ENCODE measurements at regions not wholly inside any gene's neighbourhood (a gene's known extent, or its start where the extent isn't known, plus 50 kb on each side); places are given as distances from the start of the nearest gene placed in this dataset.

DNA sequence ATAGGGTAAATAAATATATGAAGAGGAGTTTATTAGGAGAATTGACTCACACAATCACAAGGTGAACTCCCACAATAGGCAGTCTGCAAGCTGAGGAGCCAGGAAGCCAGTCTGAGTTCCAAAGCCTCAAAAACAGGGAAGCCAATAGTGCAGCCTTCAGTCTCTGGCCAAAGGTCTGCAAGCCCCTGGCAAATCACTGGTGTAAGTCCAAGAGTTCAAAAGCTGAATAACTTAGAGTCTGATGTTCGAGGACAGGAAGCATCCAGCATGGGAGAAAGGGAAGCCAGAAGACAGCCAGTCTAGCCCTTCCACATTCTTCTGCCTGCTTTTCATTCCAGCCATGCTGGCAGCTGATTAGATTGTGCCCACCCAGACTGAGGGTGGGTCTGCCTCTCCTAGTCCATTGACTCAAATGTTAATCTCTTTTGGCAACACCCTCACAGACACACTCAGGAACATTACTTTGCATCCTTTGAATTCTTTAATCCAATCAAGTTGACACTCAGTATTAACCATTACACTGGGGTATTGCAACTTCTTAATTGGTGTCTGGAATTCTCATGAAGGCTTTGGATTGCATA, 736.5 kb upstream of the LMO3 start:
- TF ChIP-seq HDAC1 (IDR thresholded peaks at IDR 0.05), result no peak
- TF ChIP-seq, protein P1, sequence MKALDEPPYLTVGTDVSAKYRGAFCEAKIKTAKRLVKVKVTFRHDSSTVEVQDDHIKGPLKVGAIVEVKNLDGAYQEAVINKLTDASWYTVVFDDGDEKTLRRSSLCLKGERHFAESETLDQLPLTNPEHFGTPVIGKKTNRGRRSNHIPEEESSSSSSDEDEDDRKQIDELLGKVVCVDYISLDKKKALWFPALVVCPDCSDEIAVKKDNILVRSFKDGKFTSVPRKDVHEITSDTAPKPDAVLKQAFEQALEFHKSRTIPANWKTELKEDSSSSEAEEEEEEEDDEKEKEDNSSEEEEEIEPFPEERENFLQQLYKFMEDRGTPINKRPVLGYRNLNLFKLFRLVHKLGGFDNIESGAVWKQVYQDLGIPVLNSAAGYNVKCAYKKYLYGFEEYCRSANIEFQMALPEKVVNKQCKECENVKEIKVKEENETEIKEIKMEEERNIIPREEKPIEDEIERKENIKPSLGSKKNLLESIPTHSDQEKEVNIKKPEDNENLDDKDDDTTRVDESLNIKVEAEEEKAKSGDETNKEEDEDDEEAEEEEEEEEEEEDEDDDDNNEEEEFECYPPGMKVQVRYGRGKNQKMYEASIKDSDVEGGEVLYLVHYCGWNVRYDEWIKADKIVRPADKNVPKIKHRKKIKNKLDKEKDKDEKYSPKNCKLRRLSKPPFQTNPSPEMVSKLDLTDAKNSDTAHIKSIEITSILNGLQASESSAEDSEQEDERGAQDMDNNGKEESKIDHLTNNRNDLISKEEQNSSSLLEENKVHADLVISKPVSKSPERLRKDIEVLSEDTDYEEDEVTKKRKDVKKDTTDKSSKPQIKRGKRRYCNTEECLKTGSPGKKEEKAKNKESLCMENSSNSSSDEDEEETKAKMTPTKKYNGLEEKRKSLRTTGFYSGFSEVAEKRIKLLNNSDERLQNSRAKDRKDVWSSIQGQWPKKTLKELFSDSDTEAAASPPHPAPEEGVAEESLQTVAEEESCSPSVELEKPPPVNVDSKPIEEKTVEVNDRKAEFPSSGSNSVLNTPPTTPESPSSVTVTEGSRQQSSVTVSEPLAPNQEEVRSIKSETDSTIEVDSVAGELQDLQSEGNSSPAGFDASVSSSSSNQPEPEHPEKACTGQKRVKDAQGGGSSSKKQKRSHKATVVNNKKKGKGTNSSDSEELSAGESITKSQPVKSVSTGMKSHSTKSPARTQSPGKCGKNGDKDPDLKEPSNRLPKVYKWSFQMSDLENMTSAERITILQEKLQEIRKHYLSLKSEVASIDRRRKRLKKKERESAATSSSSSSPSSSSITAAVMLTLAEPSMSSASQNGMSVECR (CRISPR knock-in tag; IDR thresholded peaks at IDR 0.05), result no peak
- TF ChIP-seq ZBTB26 (CRISPR knock-in tag; IDR thresholded peaks at IDR 0.05), result no peak
- no peak for TF ChIP-seq SMAD1 (IDR thresholded peaks at IDR 0.05; ENCODE audit: low read depth, low read length, partially characterized antibody)
- TF ChIP-seq KLF16 (IDR thresholded peaks at IDR 0.05), result no peak
- TF ChIP-seq CTCF (IDR thresholded peaks at IDR 0.05 in 2 of 3, conservative IDR thresholded peaks at IDR 0.05 in 1 of 3; ENCODE audit: insufficient read depth in 2 of 3, low read depth in 1 of 3, low read length in 3 of 3), result no peak
- TF ChIP-seq RAD21 (CRISPR knock-in tag; conservative IDR thresholded peaks at IDR 0.05 in 1 of 2, IDR thresholded peaks at IDR 0.05 in 1 of 2), result no peak
- TF ChIP-seq, protein P2, sequence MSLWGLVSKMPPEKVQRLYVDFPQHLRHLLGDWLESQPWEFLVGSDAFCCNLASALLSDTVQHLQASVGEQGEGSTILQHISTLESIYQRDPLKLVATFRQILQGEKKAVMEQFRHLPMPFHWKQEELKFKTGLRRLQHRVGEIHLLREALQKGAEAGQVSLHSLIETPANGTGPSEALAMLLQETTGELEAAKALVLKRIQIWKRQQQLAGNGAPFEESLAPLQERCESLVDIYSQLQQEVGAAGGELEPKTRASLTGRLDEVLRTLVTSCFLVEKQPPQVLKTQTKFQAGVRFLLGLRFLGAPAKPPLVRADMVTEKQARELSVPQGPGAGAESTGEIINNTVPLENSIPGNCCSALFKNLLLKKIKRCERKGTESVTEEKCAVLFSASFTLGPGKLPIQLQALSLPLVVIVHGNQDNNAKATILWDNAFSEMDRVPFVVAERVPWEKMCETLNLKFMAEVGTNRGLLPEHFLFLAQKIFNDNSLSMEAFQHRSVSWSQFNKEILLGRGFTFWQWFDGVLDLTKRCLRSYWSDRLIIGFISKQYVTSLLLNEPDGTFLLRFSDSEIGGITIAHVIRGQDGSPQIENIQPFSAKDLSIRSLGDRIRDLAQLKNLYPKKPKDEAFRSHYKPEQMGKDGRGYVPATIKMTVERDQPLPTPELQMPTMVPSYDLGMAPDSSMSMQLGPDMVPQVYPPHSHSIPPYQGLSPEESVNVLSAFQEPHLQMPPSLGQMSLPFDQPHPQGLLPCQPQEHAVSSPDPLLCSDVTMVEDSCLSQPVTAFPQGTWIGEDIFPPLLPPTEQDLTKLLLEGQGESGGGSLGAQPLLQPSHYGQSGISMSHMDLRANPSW (CRISPR knock-in tag; IDR thresholded peaks at IDR 0.05), result no peak
- no peak for TF ChIP-seq ZNF766 (CRISPR knock-in tag; conservative IDR thresholded peaks at IDR 0.05)
- no peak for TF ChIP-seq USF1 (CRISPR knock-in tag; IDR thresholded peaks at IDR 0.05)
- no peak for TF ChIP-seq FOXM1 (IDR thresholded peaks at IDR 0.05; ENCODE audit: low read depth)
- TF ChIP-seq FOXM1 (CRISPR knock-in tag; IDR thresholded peaks at IDR 0.05; ENCODE audit: low read depth), result no peak

Measured in K562 (cell line).